ENCODE measurements at regions not wholly inside any gene's neighbourhood (a gene's known extent, or its start where the extent isn't known, plus 50 kb on each side); places are given as distances from the start of the nearest gene placed in this dataset.

GRCh38 chr4:35216636-35217035 is 1027.7 kb downstream of the ARAP2 start:
- TF ChIP-seq CTCF (IDR thresholded peaks at IDR 0.05) = no peak
- no peaks in the 10 kb centered on the region for H3K27me3 Mint-ChIP-seq (ENCODE audit: insufficient read depth)
- no peak overlapping the region for H3K4me3 Mint-ChIP-seq
- DNase-seq = no peak
- H3K9me3 Mint-ChIP-seq = peaks cover 12% of the 10 kb centered on the region; the same call in 1 of the 2 replicates
- H3K27ac Mint-ChIP-seq = no peak overlapping the region
- H3K36me3 Mint-ChIP-seq (ENCODE audit: low read depth) = no peaks in the 10 kb centered on the region
- no peaks in the 10 kb centered on the region for H3K4me1 Mint-ChIP-seq (ENCODE audit: low read depth)

DNA sequence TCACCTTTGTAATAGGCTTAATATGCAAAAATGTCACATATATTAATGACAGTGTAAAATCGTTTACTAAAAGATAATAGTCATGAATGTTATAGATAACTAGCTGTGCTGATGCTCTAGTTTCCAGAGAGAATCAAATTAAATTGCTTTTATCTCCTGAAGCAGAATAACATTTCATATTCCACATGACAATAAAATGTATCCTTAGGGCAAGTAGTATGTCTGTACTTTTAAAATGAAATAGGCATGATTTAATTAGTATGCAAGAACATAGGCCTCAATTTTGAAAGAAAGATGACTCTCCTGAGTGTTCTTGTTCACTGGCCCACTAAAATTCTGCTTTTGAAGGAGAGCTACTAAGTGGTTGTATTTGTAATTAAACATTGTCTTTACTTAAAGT is 1027.0 kb downstream of the ARAP2 start:
- Mint-ChIP-seq H3K27me3 (ENCODE audit: insufficient read depth) (no peaks in the 10 kb centered on the region), H3K4me3 (no peak overlapping the region), H3K36me3 (ENCODE audit: low read depth) (no peaks in the 10 kb centered on the region), H3K27ac (no peak overlapping the region), H3K4me1 (ENCODE audit: low read depth) (no peaks in the 10 kb centered on the region), H3K9me3 (peaks cover 11% of the 10 kb centered on the region; the same call in 1 of the 2 replicates)
- TF ChIP-seq CTCF (IDR thresholded peaks at IDR 0.05) = no peak
- no peak for DNase-seq

GRCh38 chr4:35228313-35228712 is 1016.0 kb downstream of the ARAP2 start:
- Mint-ChIP-seq H3K4me1 (ENCODE audit: low read depth) (no peaks in the 10 kb centered on the region), H3K36me3 (ENCODE audit: low read depth) (no peaks in the 10 kb centered on the region), H3K9me3 (peaks cover 15% of the 10 kb centered on the region), H3K27ac (no peak overlapping the region), H3K27me3 (ENCODE audit: insufficient read depth) (no peaks in the 10 kb centered on the region; the same call in 1 of the 2 replicates), H3K4me3 (no peak overlapping the region)
- no peak for DNase-seq
- TF ChIP-seq CTCF (IDR thresholded peaks at IDR 0.05) = no peak

DNA sequence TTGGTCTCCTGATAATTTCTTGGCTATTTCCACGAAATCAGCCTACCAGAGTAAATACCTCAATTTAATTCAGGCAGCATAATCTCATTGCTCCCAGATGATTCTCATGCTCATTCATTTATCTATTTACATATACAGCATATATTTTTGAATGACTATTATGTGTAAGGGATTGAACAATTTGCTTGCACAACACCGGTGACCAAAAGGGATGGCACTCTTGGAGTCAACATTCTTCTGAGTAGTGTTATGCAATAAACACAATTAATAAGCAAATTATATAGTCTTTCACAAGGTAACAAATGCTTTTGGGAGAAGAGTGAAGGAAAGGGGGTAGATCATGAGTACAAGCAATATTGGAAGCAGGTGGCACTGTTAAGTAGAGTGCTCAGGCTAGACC is 1015.3 kb downstream of the ARAP2 start:
- H3K9me3 Mint-ChIP-seq = peaks cover 14% of the 10 kb centered on the region
- TF ChIP-seq CTCF (IDR thresholded peaks at IDR 0.05) = no peak
- no peak for DNase-seq
- H3K4me1 Mint-ChIP-seq (ENCODE audit: low read depth) = no peaks in the 10 kb centered on the region
- no peak overlapping the region for H3K4me3 Mint-ChIP-seq
- no peak overlapping the region for H3K27ac Mint-ChIP-seq
- H3K27me3 Mint-ChIP-seq (ENCODE audit: insufficient read depth) = no peaks in the 10 kb centered on the region; the same call in 1 of the 2 replicates
- no peaks in the 10 kb centered on the region for H3K36me3 Mint-ChIP-seq (ENCODE audit: low read depth)

- Mint-ChIP-seq H3K4me1 (ENCODE audit: low read depth) (no peaks in the 10 kb centered on the region), H3K27ac (no peak overlapping the region), H3K4me3 (no peak overlapping the region), H3K27me3 (ENCODE audit: insufficient read depth) (no peaks in the 10 kb centered on the region; the same call in 1 of the 2 replicates), H3K36me3 (ENCODE audit: low read depth) (no peaks in the 10 kb centered on the region), H3K9me3 (peaks cover 30% of the 10 kb centered on the region)
- no peak for DNase-seq
- TF ChIP-seq CTCF (IDR thresholded peaks at IDR 0.05) = no peak
Observed at GRCh38 chr4:35237924-35238323, 1006.4 kb downstream of the ARAP2 start.

- peaks cover 30% of the 10 kb centered on the region for H3K9me3 Mint-ChIP-seq
- H3K27me3 Mint-ChIP-seq (ENCODE audit: insufficient read depth) = no peaks in the 10 kb centered on the region; the same call in 1 of the 2 replicates
- no peaks in the 10 kb centered on the region for H3K4me1 Mint-ChIP-seq (ENCODE audit: low read depth)
- H3K36me3 Mint-ChIP-seq (ENCODE audit: low read depth) = no peaks in the 10 kb centered on the region
- H3K4me3 Mint-ChIP-seq = no peak overlapping the region
- no peak for DNase-seq
- H3K27ac Mint-ChIP-seq = no peak overlapping the region
- TF ChIP-seq CTCF (IDR thresholded peaks at IDR 0.05) = no peak
Observed at GRCh38 chr4:35238793-35239192, 1005.5 kb downstream of the ARAP2 start.

Data from HFFc6 (cell line).